Stomach smooth muscle (tissue), 2 donors: ENCODE measurements at regions not wholly inside any gene's neighbourhood (a gene's known extent, or its start where the extent isn't known, plus 50 kb on each side); places are given as distances from the start of the nearest gene placed in this dataset.

Experiments
- H3K27ac ChIP-seq: one replicate; pipeline ENCODE4 v1.7.0; 2013; ENCODE audit warnings: mild to moderate bottlenecking, low read length, inconsistent platforms
- H3K27me3 ChIP-seq, 2 donors: one replicate each; pipeline ENCODE4 v1.7.0; 2013; ENCODE audit warnings: low read length in 2 of 2; ENCODE audit not compliant: insufficient read depth in 2 of 2, control insufficient read depth in 1 of 2
- H3K36me3 ChIP-seq, 2 donors: one replicate each; pipeline ENCODE4 v1.7.0; 2013; ENCODE audit warnings: low read length in 2 of 2; ENCODE audit not compliant: control insufficient read depth in 2 of 2, insufficient read depth in 2 of 2
- H3K4me1 ChIP-seq: one replicate; pipeline ENCODE4 v1.7.0; 2013; ENCODE audit warnings: low read length; ENCODE audit not compliant: control insufficient read depth, insufficient read depth
- H3K4me3 ChIP-seq, 2 donors: one replicate each; pipeline ENCODE4 v1.7.0; 2013; ENCODE audit warnings: low read length in 2 of 2
- H3K9ac ChIP-seq, 2 donors: one replicate each; pipeline ENCODE4 v1.7.0; 2013; ENCODE audit warnings: low read length in 2 of 2, mild to moderate bottlenecking in 1 of 2
- H3K9me3 ChIP-seq, 2 donors: one replicate each; pipeline ENCODE4 v1.7.0; 2013; ENCODE audit warnings: low read length in 2 of 2; ENCODE audit not compliant: control insufficient read depth in 2 of 2
- donor health status: healthy.
- donor health status: Pancreatic carcinoma.

- Histone ChIP-seq H3K27me3 (no peaks in the 10 kb centered on the region), H3K9me3 (no peaks in the 10 kb centered on the region), H3K4me1 (no peaks in the 10 kb centered on the region), H3K27ac (no peak overlapping the region), H3K4me3 (no peak overlapping the region), H3K36me3 (no peaks in the 10 kb centered on the region), H3K9ac (no peak overlapping the region)
Observed at GRCh38 chr7:15891151-15891881, 204.8 kb upstream of the MEOX2 start.

- Histone ChIP-seq H3K4me1 (no peaks in the 10 kb centered on the region), H3K4me3 (no peak overlapping the region), H3K9ac (no peak overlapping the region)
Observed at GRCh38 chr7:15889507-15889906, 203.0 kb upstream of the MEOX2 start.

GRCh38 chr7:15888090-15888489, 201.6 kb upstream of the MEOX2 start:
- Histone ChIP-seq H3K36me3 (no peaks in the 10 kb centered on the region), H3K9ac (no peak overlapping the region), H3K4me3 (no peak overlapping the region), H3K27ac (no peak overlapping the region), H3K4me1 (no peaks in the 10 kb centered on the region), H3K9me3 (no peaks in the 10 kb centered on the region), H3K27me3 (no peaks in the 10 kb centered on the region)

More at GRCh38 chr7:15889507-15889906, 203.0 kb upstream of the MEOX2 start:
- Histone ChIP-seq H3K9me3 (no peaks in the 10 kb centered on the region), H3K27me3 (no peaks in the 10 kb centered on the region), H3K36me3 (no peaks in the 10 kb centered on the region), H3K27ac (no peak overlapping the region)

DNA sequence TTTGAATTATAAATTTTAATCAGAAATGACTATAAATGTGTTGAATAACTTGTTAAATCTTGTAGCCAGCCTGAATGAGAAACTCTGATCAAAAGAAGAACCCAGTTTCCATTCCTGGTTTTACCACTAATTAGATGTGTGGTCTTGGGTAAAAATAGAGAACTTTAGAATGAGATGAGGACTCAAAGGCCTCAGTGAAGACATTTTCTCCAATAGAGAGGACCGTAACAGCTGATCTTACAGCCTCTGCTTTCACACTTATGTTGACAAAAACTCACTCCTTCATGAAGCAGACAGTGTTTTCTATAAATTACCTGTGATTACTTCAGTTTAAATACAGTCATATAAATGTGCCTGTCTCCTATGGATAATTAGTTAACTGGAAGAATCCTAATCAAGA, 200.1 kb upstream of the MEOX2 start:
- no peaks in the 10 kb centered on the region for H3K27me3 ChIP-seq
- H3K4me3 ChIP-seq, result no peak overlapping the region
- no peaks in the 10 kb centered on the region for H3K9me3 ChIP-seq
- no peak overlapping the region for H3K27ac ChIP-seq
- no peaks in the 10 kb centered on the region for H3K36me3 ChIP-seq
- H3K4me1 ChIP-seq, result no peaks in the 10 kb centered on the region
- no peak overlapping the region for H3K9ac ChIP-seq

GRCh38 chr7:15885678-15886077, 199.2 kb upstream of the MEOX2 start:
- Histone ChIP-seq H3K27ac (no peak overlapping the region), H3K9ac (no peak overlapping the region), H3K9me3 (no peaks in the 10 kb centered on the region), H3K36me3 (no peaks in the 10 kb centered on the region), H3K27me3 (no peaks in the 10 kb centered on the region), H3K4me3 (no peak overlapping the region), H3K4me1 (no peaks in the 10 kb centered on the region)

DNA sequence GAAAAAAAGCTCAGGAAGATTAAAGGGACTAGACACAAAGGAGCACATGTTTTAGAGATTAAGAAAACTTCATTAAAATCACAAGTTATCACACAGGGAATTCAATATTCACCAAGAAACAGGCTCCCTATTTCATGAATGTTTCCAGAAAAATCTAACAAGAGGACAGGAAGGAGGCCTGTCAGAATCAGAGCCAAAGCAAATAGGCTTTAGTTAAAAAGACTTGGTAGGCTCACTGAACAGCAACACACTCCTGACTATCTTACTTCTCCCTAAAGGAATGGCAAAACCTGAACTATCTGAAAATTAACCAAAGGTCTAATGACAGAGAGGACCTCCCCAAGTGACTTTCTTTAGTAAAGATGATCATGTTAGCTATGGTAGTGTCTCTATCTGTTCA, 188.3 kb upstream of the MEOX2 start:
- no peaks in the 10 kb centered on the region for H3K4me1 ChIP-seq
- H3K27me3 ChIP-seq, result no peaks in the 10 kb centered on the region
- no peak overlapping the region for H3K4me3 ChIP-seq
- H3K36me3 ChIP-seq, result no peaks in the 10 kb centered on the region
- no peaks in the 10 kb centered on the region for H3K9me3 ChIP-seq
- H3K9ac ChIP-seq, result no peak overlapping the region
- H3K27ac ChIP-seq, result no peak overlapping the region

GRCh38 chr7:15870347-15870746, 183.9 kb upstream of the MEOX2 start:
- H3K27me3 ChIP-seq, result no peaks in the 10 kb centered on the region
- no peak overlapping the region for H3K4me3 ChIP-seq
- H3K9ac ChIP-seq, result no peak overlapping the region
- no peaks in the 10 kb centered on the region for H3K4me1 ChIP-seq
- no peak overlapping the region for H3K27ac ChIP-seq
- H3K36me3 ChIP-seq, result no peaks in the 10 kb centered on the region
- H3K9me3 ChIP-seq, result no peaks in the 10 kb centered on the region

- Histone ChIP-seq H3K9me3 (no peaks in the 10 kb centered on the region), H3K27ac (no peak overlapping the region), H3K27me3 (no peaks in the 10 kb centered on the region), H3K4me3 (no peak overlapping the region), H3K4me1 (peaks cover under 1% of the 10 kb centered on the region), H3K9ac (no peak overlapping the region), H3K36me3 (no peaks in the 10 kb centered on the region)
Observed at GRCh38 chr7:15867441-15867840, 181.0 kb upstream of the MEOX2 start.

- Histone ChIP-seq H3K4me1 (peaks cover 7% of the 10 kb centered on the region), H3K27me3 (no peaks in the 10 kb centered on the region), H3K9me3 (no peaks in the 10 kb centered on the region), H3K9ac (no peak overlapping the region), H3K27ac (no peak overlapping the region), H3K4me3 (no peak overlapping the region), H3K36me3 (no peaks in the 10 kb centered on the region)
Observed at GRCh38 chr7:15866753-15867152, 180.3 kb upstream of the MEOX2 start.

GRCh38 chr7:15864626-15864991, 178.1 kb upstream of the MEOX2 start:
- H3K4me3 ChIP-seq, result no peak overlapping the region
- H3K4me1 ChIP-seq, result peaks cover 11% of the 10 kb centered on the region
- H3K9ac ChIP-seq, result no peak overlapping the region
- no peaks in the 10 kb centered on the region for H3K27me3 ChIP-seq
- H3K36me3 ChIP-seq, result no peaks in the 10 kb centered on the region
- H3K27ac ChIP-seq, result no peak overlapping the region
- no peaks in the 10 kb centered on the region for H3K9me3 ChIP-seq

GRCh38 chr7:15863951-15864625, 177.6 kb upstream of the MEOX2 start:
- Histone ChIP-seq H3K36me3 (no peaks in the 10 kb centered on the region), H3K27me3 (no peaks in the 10 kb centered on the region), H3K9ac (no peak overlapping the region), H3K9me3 (no peaks in the 10 kb centered on the region), H3K4me1 (peaks cover 11% of the 10 kb centered on the region), H3K4me3 (no peak overlapping the region), H3K27ac (no peak overlapping the region)
